Suprapubic skin (tissue), 3 donors: ENCODE measurements at regions not wholly inside any gene's neighbourhood (a gene's known extent, or its start where the extent isn't known, plus 50 kb on each side); places are given as distances from the start of the nearest gene placed in this dataset.

Source experiments
- CTCF ChIP-seq, 2 donors: fragments of 200-600 bp in 1 of 2; fragments of 450-650 bp in 1 of 2; sonication (generic) in 1 of 2; IDR thresholded peaks; one replicate each; pipeline ENCODE4 v1.5.1; 2016 to 2019; ENCODE audit warnings: antibody characterized with exemption in 2 of 2, mild to moderate bottlenecking in 1 of 2, moderate library complexity in 1 of 2
- POLR2A ChIP-seq, 2 donors: fragments of 450-650 bp; IDR thresholded peaks; one replicate each; pipeline ENCODE4 v1.6.1; 2017; ENCODE audit warnings: antibody characterized with exemption in 2 of 2, mild to moderate bottlenecking in 2 of 2, moderate library complexity in 2 of 2

DNA sequence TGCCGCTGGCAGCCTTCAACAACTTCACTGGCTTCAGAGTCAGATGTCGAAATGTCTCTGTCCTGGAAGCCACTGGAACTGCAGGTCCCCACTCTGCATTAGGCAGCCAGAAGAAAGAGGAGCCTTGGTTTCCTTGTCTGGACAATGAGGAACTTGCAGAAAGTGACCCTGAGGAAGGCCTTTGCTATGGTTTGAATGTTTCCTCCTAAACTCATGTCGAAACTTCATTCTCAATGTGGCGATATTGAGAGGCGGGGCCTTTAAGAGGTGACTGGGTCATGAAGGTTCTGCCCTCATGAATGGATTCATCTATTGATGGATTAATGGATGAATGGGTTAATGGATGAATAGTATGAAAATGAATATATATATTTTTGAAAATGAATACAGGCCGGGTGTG is 61.6 kb upstream of the GPR26 start:
- TF ChIP-seq POLR2A (IDR thresholded peaks at IDR 0.05) (no peak), CTCF (IDR thresholded peaks at IDR 0.05) (no peak)
